H1 (cell line): ENCODE measurements at regions not wholly inside any gene's neighbourhood (a gene's known extent, or its start where the extent isn't known, plus 50 kb on each side); places are given as distances from the start of the nearest gene placed in this dataset.

Experiments used
- CTCF ChIA-PET: fragments of 300-600 bp; sonication (Branson Sonifier 250); formaldehyde crosslinking; loops from one replicate; lab custom pipeline; 2021; ENCODE audit not compliant: partially characterized antibody; lab: Charles Lee
- POLR2A ChIA-PET: fragments of 300-600 bp; sonication (Branson Sonifier 250); formaldehyde crosslinking; loops from one replicate; lab custom pipeline; 2021; ENCODE audit warnings: inconsistent platforms; ENCODE audit not compliant: partially characterized antibody; lab: Charles Lee
- DNase-seq, 2 experiments: peaks; one replicate each; pipeline versions ENCODE4 v3.0.0 to v3.0.0-alpha.2; 2010 to 2022; ENCODE audit warnings: low spot score in 2 of 2, low read depth in 1 of 2, mixed read lengths in 1 of 2
- FAIRE-seq: peaks from 2 replicates; lab custom pipeline; 2011; peaks lifted over from hg19 to GRCh38; lab: Jason Lieb, UNC
- H2AFZ ChIP-seq: 2 replicates; pipeline ENCODE4 v1.8.1; 2012; ENCODE audit warnings: low read length, inconsistent platforms
- H2AK5ac ChIP-seq: 2 replicates; pipeline ENCODE4 v1.6.1; 2013; ENCODE audit warnings: low read depth, low read length
- H2BK120ac ChIP-seq: replicated peaks from 2 replicates; pipeline ENCODE3; 2013; ENCODE audit warnings: low read depth, low read length, inconsistent platforms
- H2BK12ac ChIP-seq: 2 replicates; pipeline ENCODE4 v1.6.1; 2013; ENCODE audit warnings: low read depth, low read length
- H2BK15ac ChIP-seq: 2 replicates; pipeline ENCODE4 v1.6.1; 2013; ENCODE audit warnings: low read length
- H2BK20ac ChIP-seq: 2 replicates; pipeline ENCODE4 v1.6.1; 2013; ENCODE audit warnings: low read length
- H2BK5ac ChIP-seq: 2 replicates; pipeline ENCODE4 v1.6.1; 2013; ENCODE audit warnings: low read depth, low read length
- H3K14ac ChIP-seq: 2 replicates; pipeline ENCODE4 v1.6.1; 2013; ENCODE audit warnings: inconsistent platforms; ENCODE audit not compliant: insufficient read length
- H3K18ac ChIP-seq: 2 replicates; pipeline ENCODE4 v1.6.1; 2013; ENCODE audit warnings: low read length; ENCODE audit errors: extremely low read depth
- H3K23ac ChIP-seq: 2 replicates; pipeline ENCODE4 v1.6.1; 2013; ENCODE audit warnings: inconsistent platforms; ENCODE audit not compliant: insufficient read length
- H3K23me2 ChIP-seq: 2 replicates; pipeline ENCODE4 v1.6.1; 2013; ENCODE audit warnings: low read depth, low read length
- H3K27ac ChIP-seq: 2 replicates; pipeline ENCODE4 v1.6.1; 2011; ENCODE audit warnings: low read depth, low read length, inconsistent platforms
- H3K27me3 ChIP-seq, 4 experiments: replicated peaks in 1 of 4; 1 replicate in 1 of 4; 2 replicates in 3 of 4; pipeline versions ENCODE4 v1.6.1 to v1.8.1; 2011 to 2013; ENCODE audit warnings: low read length in 3 of 4, mild to moderate bottlenecking in 3 of 4, inconsistent platforms in 2 of 4, mixed read lengths in 2 of 4, moderate library complexity in 1 of 4; ENCODE audit not compliant: control insufficient read depth in 3 of 4, insufficient read depth in 3 of 4; ENCODE audit errors: extremely low read depth in 1 of 4
- H3K36me3 ChIP-seq, 4 experiments: 2 replicates each; pipeline versions ENCODE4 v1.6.1 to v1.8.1; 2011 to 2013; ENCODE audit warnings: mild to moderate bottlenecking in 4 of 4, low read length in 3 of 4, moderate library complexity in 2 of 4, control low read depth in 1 of 4, inconsistent platforms in 1 of 4; ENCODE audit not compliant: insufficient read depth in 4 of 4, control insufficient read depth in 2 of 4
- H3K4ac ChIP-seq: replicated peaks from 2 replicates; pipeline ENCODE3; 2013; ENCODE audit warnings: low read length, low read depth, mixed read lengths, inconsistent platforms; ENCODE audit not compliant: insufficient read length
- H3K4me1 ChIP-seq, 4 experiments: replicated peaks in 1 of 4; 1 replicate in 1 of 4; 2 replicates in 3 of 4; pipeline versions ENCODE4 v1.6.1 to v1.8.1; 2011 to 2013; ENCODE audit warnings: low read length in 3 of 4, inconsistent platforms in 2 of 4, mixed read lengths in 1 of 4; ENCODE audit not compliant: insufficient read depth in 4 of 4, control insufficient read depth in 3 of 4
- H3K4me2 ChIP-seq, 2 experiments: 2 replicates each; pipeline versions ENCODE4 v1.6.1 to v1.8.1; 2011 to 2013; ENCODE audit warnings: low read depth in 2 of 2, low read length in 2 of 2, control low read depth in 1 of 2, inconsistent platforms in 1 of 2, mild to moderate bottlenecking in 1 of 2; ENCODE audit not compliant: insufficient read depth in 1 of 2
- H3K4me3 ChIP-seq, 4 experiments: fragments of 200-600, 300-600 bp in 1 of 4; sonication (generic), shearing (Covaris generic), sonication (Bioruptor Twin) in 1 of 4; 2 replicates each; pipeline versions ENCODE4 v1.5.1 to v1.8.1; 2011 to 2016; ENCODE audit warnings: low read length in 4 of 4, low read depth in 3 of 4, control low read depth in 2 of 4, inconsistent platforms in 2 of 4, mild to moderate bottlenecking in 2 of 4, mixed read lengths in 1 of 4, moderate library complexity in 1 of 4; ENCODE audit not compliant: insufficient read depth in 2 of 4; ENCODE audit errors: extremely low read depth in 1 of 4
- H3K56ac ChIP-seq: replicated peaks from 2 replicates; pipeline ENCODE3; 2013; ENCODE audit warnings: low read depth, mild to moderate bottlenecking, mixed read lengths, low read length, inconsistent platforms; ENCODE audit not compliant: insufficient read length
- H3K79me1 ChIP-seq: 2 replicates; pipeline ENCODE4 v1.6.1; 2013; ENCODE audit warnings: low read depth, low read length, control low read depth
- H3K79me2 ChIP-seq, 2 experiments: 2 replicates each; pipeline versions ENCODE4 v1.6.1 to v1.8.1; 2012 to 2013; ENCODE audit warnings: low read length in 2 of 2, mild to moderate bottlenecking in 2 of 2, inconsistent platforms in 1 of 2; ENCODE audit not compliant: insufficient read depth in 2 of 2, control insufficient read depth in 1 of 2
- H3K9ac ChIP-seq, 4 experiments: replicated peaks in 1 of 4; 1 replicate in 1 of 4; 2 replicates in 3 of 4; pipeline versions ENCODE4 v1.6.1 to v1.8.1; 2011 to 2013; ENCODE audit warnings: low read depth in 3 of 4, low read length in 3 of 4, control low read depth in 2 of 4, mild to moderate bottlenecking in 2 of 4, moderate library complexity in 2 of 4, inconsistent platforms in 1 of 4; ENCODE audit errors: extremely low read depth in 1 of 4
- H3K9me3 ChIP-seq, 2 experiments: 2 replicates each; pipeline versions ENCODE4 v1.6.1 to v1.8.1; 2012 to 2013; ENCODE audit warnings: mild to moderate bottlenecking in 2 of 2, moderate library complexity in 2 of 2, control low read depth in 1 of 2, inconsistent platforms in 1 of 2, low read depth in 1 of 2, low read length in 1 of 2, mixed read lengths in 1 of 2; ENCODE audit not compliant: insufficient read depth in 2 of 2
- H4K20me1 ChIP-seq, 2 experiments: replicated peaks in 1 of 2; 2 replicates each; pipeline versions ENCODE3 to v1.8.1; 2011 to 2013; ENCODE audit warnings: inconsistent platforms in 2 of 2, low read length in 2 of 2, mild to moderate bottlenecking in 1 of 2; ENCODE audit not compliant: insufficient read depth in 2 of 2, control insufficient read depth in 1 of 2
- H4K5ac ChIP-seq: 2 replicates; pipeline ENCODE4 v1.6.1; 2013; ENCODE audit warnings: low read length, low read depth, mixed read lengths, inconsistent platforms; ENCODE audit not compliant: insufficient read length
- H4K8ac ChIP-seq: 2 replicates; pipeline ENCODE4 v1.8.0; 2013; ENCODE audit warnings: mild to moderate bottlenecking, moderate library complexity, low read length, inconsistent platforms; ENCODE audit not compliant: insufficient read depth; ENCODE audit errors: extremely low read depth
- H4K91ac ChIP-seq: replicated peaks from 2 replicates; pipeline ENCODE3; 2013; ENCODE audit warnings: low read length, mixed read lengths, inconsistent platforms; ENCODE audit not compliant: insufficient read length
- ASH2L ChIP-seq: fragments of 200-600, 300-600 bp; sonication (generic); IDR thresholded peaks from one replicate; pipeline ENCODE4 v1.7.1; 2017; ENCODE audit warnings: low read length
- BCL11A ChIP-seq, 2 experiments: IDR thresholded peaks; one replicate each; pipeline ENCODE4 v1.6.1; 2011; ENCODE audit warnings: low read depth in 2 of 2, low read length in 2 of 2, mild to moderate bottlenecking in 2 of 2
- CTBP2 ChIP-seq: IDR thresholded peaks from 2 replicates; pipeline ENCODE4 v1.7.0; 2011; ENCODE audit warnings: borderline replicate concordance, mild to moderate bottlenecking, moderate library complexity, mixed read lengths, low read length; ENCODE audit not compliant: insufficient read depth, insufficient read length
- KDM4A ChIP-seq: IDR thresholded peaks from one replicate; pipeline ENCODE4 v1.7.1; 2012; ENCODE audit warnings: low read depth, mild to moderate bottlenecking, moderate library complexity, low read length, inconsistent platforms; ENCODE audit not compliant: severe bottlenecking
- KDM5A ChIP-seq: fragments of 200-600 bp; IDR thresholded peaks from 2 replicates; pipeline ENCODE4 v1.7.1; 2012; ENCODE audit warnings: mild to moderate bottlenecking, low read length, inconsistent platforms, mixed read lengths
- SRF ChIP-seq: IDR thresholded peaks from 2 replicates; pipeline ENCODE4 v1.6.1; 2011; ENCODE audit warnings: mild to moderate bottlenecking, low read depth, low read length, moderate library complexity
- TAF7 ChIP-seq: optimal IDR thresholded peaks from 2 replicates; pipeline ENCODE3; 2011; ENCODE audit warnings: low read depth, mild to moderate bottlenecking, inconsistent platforms, low read length, moderate library complexity, borderline replicate concordance
- WGBS, 2 experiments: shearing (Covaris generic) in 1 of 2; methylation state at CpG; one replicate each; pipeline versions ENCODE4 v1.1.6 to v1.1.7; 2013 to 2015; ENCODE audit warnings: low lambda C conversion rate in 2 of 2, mixed read lengths in 2 of 2, inconsistent platforms in 1 of 2, low coverage in 1 of 2, missing lambda C conversion rate in 1 of 2; ENCODE audit not compliant: insufficient replicate concordance in 2 of 2, insufficient coverage in 1 of 2, insufficient read length in 1 of 2; ENCODE audit errors: extremely low coverage in 1 of 2, missing lambda C conversion rate in 1 of 2; 5-methylcytosine and 5-hydroxymethylcytosine counted together

GRCh38 chr2:42984081-42984480 is 191.7 kb upstream of the HAAO start:
- Histone ChIP-seq H3K4me3 (no peak overlapping the region), H3K27ac (no peak overlapping the region), H4K20me1 (no peaks in the 10 kb centered on the region), H2AK5ac (no peak overlapping the region), H2AFZ (no peak overlapping the region), H3K79me2 (no peaks in the 10 kb centered on the region), H4K8ac (no peak overlapping the region), H3K14ac (no peak overlapping the region), H2BK12ac (no peak overlapping the region), H2BK20ac (no peak overlapping the region), H3K4ac (no peak overlapping the region), H3K56ac (no peak overlapping the region), H2BK15ac (no peak overlapping the region), H3K9ac (no peak overlapping the region), H2BK5ac (no peak overlapping the region), H3K23ac (no peak overlapping the region), H3K79me1 (no peaks in the 10 kb centered on the region), H4K91ac (no peak overlapping the region), H3K9me3 (no peaks in the 10 kb centered on the region), H3K4me2 (no peak overlapping the region), H3K4me1 (no peaks in the 10 kb centered on the region), H2BK120ac (no peak overlapping the region), H3K18ac (no peak overlapping the region), H3K36me3 (no peaks in the 10 kb centered on the region), H3K27me3 (no peaks in the 10 kb centered on the region), H4K5ac (no peak overlapping the region), H3K23me2 (no peaks in the 10 kb centered on the region)
- DNase-seq (no peak), FAIRE-seq (no peak)
- ChIA-PET CTCF (interaction anchor here (0.6 to 1.1 kb wide), 3 partner anchors 24 to 126 kb away, joined by 3 read pairs; no protein-coding TSS in a partner anchor), POLR2A (no interaction called here)
- 95% methylated on average over 6 of the region's 6 CpGs; no CpG with 5 or more reads in 1 of the 2 experiments for WGBS, 2 experiments
- TF ChIP-seq KDM5A (no peak), CTBP2 (no peak), TAF7 (no peak), SRF (no peak), ASH2L (no peak), BCL11A (IDR thresholded peaks at IDR 0.05; ENCODE audit: low read depth in 2 of 2, low read length in 2 of 2) (no peak), KDM4A (no peak)
